ENCODE measurements at regions not wholly inside any gene's neighbourhood (a gene's known extent, or its start where the extent isn't known, plus 50 kb on each side); places are given as distances from the start of the nearest gene placed in this dataset.

- no peak for DNase-seq (ENCODE audit: extremely low read depth in 1 of 4, low spot score in 3 of 4)
- in situ Hi-C loops (cut with MboI): no loop called here
- ATAC-seq: no peak
- H4K20me1 ChIP-seq (replicated peaks; ENCODE audit: control insufficient read depth, insufficient read depth, low read length): no peaks in the 10 kb centered on the region
- H3K9ac ChIP-seq (ENCODE audit: insufficient read depth in 1 of 2, low read depth in 2 of 2, low read length in 2 of 2): no peak overlapping the region
- CTCF ChIA-PET (ENCODE audit: low intra/inter-chr PET ratio): no interaction called here
- peaks cover 7 to 11% of the 10 kb centered on the region in 2 experiments; a peak in 4 of 5 replicates for H3K27me3 ChIP-seq (ENCODE audit: control insufficient read depth in 2 of 2, insufficient read depth in 2 of 2, low read length in 2 of 2)
- H3K36me3 ChIP-seq (ENCODE audit: control insufficient read depth, insufficient read depth, low read length): no peaks in the 10 kb centered on the region
- no TSS peak for BruUV-seq (replicated peaks)
- H3K9me3 ChIP-seq (replicated peaks; ENCODE audit: control insufficient read depth, insufficient read depth, low read depth, low read length): no peaks in the 10 kb centered on the region
- POLR2A ChIA-PET: no interaction called here
- no peak overlapping the region for H3K27ac ChIP-seq (ENCODE audit: extremely low read depth, low read depth, low read length)
- no peak overlapping the region for H3K4me2 ChIP-seq (ENCODE audit: insufficient read depth, low read length)
- no peaks in the 10 kb centered on the region for H3K4me1 ChIP-seq (replicated peaks in 1 of 2; ENCODE audit: control insufficient read depth in 2 of 2, insufficient read depth in 2 of 2, low read length in 2 of 2)
- no peak overlapping the region for H3K4me3 ChIP-seq
- WGBS (ENCODE audit: insufficient coverage, low coverage, missing lambda C conversion rate): 15% methylated on average over 5 of the region's 5 CpGs
- intact Hi-C loops (cut with micrococcal nuclease): no loop called here
- no peaks in the 10 kb centered on the region for H3K79me2 ChIP-seq (ENCODE audit: control insufficient read depth, insufficient read depth, low read length)
- H3K9me1 ChIP-seq (ENCODE audit: control insufficient read depth, insufficient read depth, low read length): no peaks in the 10 kb centered on the region
- H2AFZ ChIP-seq (ENCODE audit: low read depth, low read length): no peak overlapping the region
- no peak for FAIRE-seq
- no peak for TF ChIP-seq TOE1 (IDR thresholded peaks at IDR 0.05; ENCODE audit: borderline replicate concordance)
- TF ChIP-seq TOE1 (CRISPR knock-in tag; IDR thresholded peaks at IDR 0.05; ENCODE audit: borderline replicate concordance, low read depth): no peak
- no peak for TF ChIP-seq SIX5 (IDR thresholded peaks at IDR 0.05; ENCODE audit: borderline replicate concordance in 1 of 2, insufficient read depth in 1 of 2, low read depth in 1 of 2, low read length in 2 of 2)
- no peak for TF ChIP-seq CEBPG (CRISPR knock-in tag; IDR thresholded peaks at IDR 0.05)
- no peak for TF ChIP-seq CEBPG (tag; conservative IDR thresholded peaks at IDR 0.05 in 1 of 2, IDR thresholded peaks at IDR 0.05 in 1 of 2)
- TF ChIP-seq SAFB (IDR thresholded peaks at IDR 0.05; ENCODE audit: borderline replicate concordance, low read depth, low read length): no peak
- TF ChIP-seq RREB1 (CRISPR knock-in tag; IDR thresholded peaks at IDR 0.05): no peak
- TF ChIP-seq NBN (IDR thresholded peaks at IDR 0.05; ENCODE audit: low read depth): no peak
- TF ChIP-seq ZFP36 (IDR thresholded peaks at IDR 0.05; ENCODE audit: low read depth, low read length, partially characterized antibody): no peak
- TF ChIP-seq SMAD3 (CRISPR knock-in tag; conservative IDR thresholded peaks at IDR 0.05): no peak
- TF ChIP-seq, protein P1, sequence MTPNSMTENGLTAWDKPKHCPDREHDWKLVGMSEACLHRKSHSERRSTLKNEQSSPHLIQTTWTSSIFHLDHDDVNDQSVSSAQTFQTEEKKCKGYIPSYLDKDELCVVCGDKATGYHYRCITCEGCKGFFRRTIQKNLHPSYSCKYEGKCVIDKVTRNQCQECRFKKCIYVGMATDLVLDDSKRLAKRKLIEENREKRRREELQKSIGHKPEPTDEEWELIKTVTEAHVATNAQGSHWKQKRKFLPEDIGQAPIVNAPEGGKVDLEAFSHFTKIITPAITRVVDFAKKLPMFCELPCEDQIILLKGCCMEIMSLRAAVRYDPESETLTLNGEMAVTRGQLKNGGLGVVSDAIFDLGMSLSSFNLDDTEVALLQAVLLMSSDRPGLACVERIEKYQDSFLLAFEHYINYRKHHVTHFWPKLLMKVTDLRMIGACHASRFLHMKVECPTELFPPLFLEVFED (CRISPR knock-in tag; conservative IDR thresholded peaks at IDR 0.05): no peak
- no peak for TF ChIP-seq FOXM1 (IDR thresholded peaks at IDR 0.05; ENCODE audit: low read depth)
- TF ChIP-seq FOXM1 (CRISPR knock-in tag; IDR thresholded peaks at IDR 0.05; ENCODE audit: low read depth): no peak
- TF ChIP-seq NEUROD1 (IDR thresholded peaks at IDR 0.05; ENCODE audit: borderline replicate concordance, low read depth, low read length, partially characterized antibody): no peak
- TF ChIP-seq MCM5 (IDR thresholded peaks at IDR 0.05; ENCODE audit: low read depth): no peak
These were observed 157.3 kb downstream of the ZNF281 start for GRCh38 chr1:200252531-200252930.
